B cell (primary cell): ENCODE measurements at regions not wholly inside any gene's neighbourhood (a gene's known extent, or its start where the extent isn't known, plus 50 kb on each side); places are given as distances from the start of the nearest gene placed in this dataset.

Experiments
- CTCF ChIP-seq: fragments of 200-600 bp; IDR thresholded peaks from one replicate; pipeline ENCODE4 v1.8.0; 2022; ENCODE audit warnings: antibody characterized with exemption, mild to moderate bottlenecking
- EZH2 ChIP-seq: IDR thresholded peaks from 2 replicates; pipeline ENCODE4 v1.6.1; 2012; ENCODE audit warnings: borderline replicate concordance, low read depth, mild to moderate bottlenecking, moderate library complexity, low read length; ENCODE audit not compliant: insufficient read depth, poor library complexity, severe bottlenecking

GRCh38 chr19:13693889-13694288 lies 70.4 kb upstream of the MRI1 start:
- TF ChIP-seq CTCF = no peak
- no peak for TF ChIP-seq EZH2
